HepG2 (cell line): ENCODE measurements at regions not wholly inside any gene's neighbourhood (a gene's known extent, or its start where the extent isn't known, plus 50 kb on each side); places are given as distances from the start of the nearest gene placed in this dataset.

Source experiments
- ARNT2 ChIP-seq: sonication (generic); formaldehyde crosslinking; IDR thresholded peaks from 2 replicates; pipeline ENCODE4 v1.8.0; 2022; ENCODE audit warnings: mild to moderate bottlenecking, low read depth, missing genetic modification reagents, moderate library complexity
- HIVEP1 ChIP-seq: sonication (generic); formaldehyde crosslinking; IDR thresholded peaks from 2 replicates; pipeline ENCODE4 v1.4.0; 2020; ENCODE audit warnings: mild to moderate bottlenecking, missing genetic modification reagents
- MAZ ChIP-seq, 2 experiments: sonication (generic) in 1 of 2; formaldehyde crosslinking in 1 of 2; IDR thresholded peaks; 2 replicates each; pipeline versions ENCODE4 v1.5.0 to v1.6.1; 2012 to 2020; ENCODE audit warnings: low read depth in 2 of 2, mild to moderate bottlenecking in 2 of 2, borderline replicate concordance in 1 of 2, improper control_type of control experiment in 1 of 2, low read length in 1 of 2, missing genetic modification reagents in 1 of 2, moderate library complexity in 1 of 2
- RBM22 ChIP-seq: fragments of 200-400 bp; formaldehyde crosslinking; optimal IDR thresholded peaks from 2 replicates; pipeline ENCODE3; 2017; ENCODE audit warnings: mild to moderate bottlenecking, low read length, moderate library complexity
- TF ChIP-seq, protein P1 (sequence below), 2 experiments: sonication (generic) in 1 of 2; formaldehyde crosslinking in 1 of 2; IDR thresholded peaks; 2 replicates each; pipeline versions ENCODE4 v1.5.1 to v1.6.1; 2011 to 2020; ENCODE audit warnings: borderline replicate concordance in 1 of 2, low read depth in 1 of 2, low read length in 1 of 2, mild to moderate bottlenecking in 1 of 2, missing genetic modification reagents in 1 of 2, moderate library complexity in 1 of 2
- TF ChIP-seq, protein P2 (sequence below): sonication (generic); formaldehyde crosslinking; IDR thresholded peaks from 2 replicates; pipeline ENCODE4 v1.4.0; 2020; ENCODE audit warnings: missing genetic modification reagents, borderline replicate concordance
- TF ChIP-seq, protein P3 (sequence below): sonication (generic); formaldehyde crosslinking; IDR thresholded peaks from 2 replicates; pipeline ENCODE4 v1.4.0; 2020; ENCODE audit warnings: missing genetic modification reagents, borderline replicate concordance
- TF ChIP-seq, protein P4 (sequence below): sonication (generic); formaldehyde crosslinking; IDR thresholded peaks from 2 replicates; pipeline ENCODE4 v1.5.0; 2020; ENCODE audit warnings: mild to moderate bottlenecking, missing genetic modification reagents, moderate library complexity
- TF ChIP-seq, protein P5 (sequence below): sonication (generic); formaldehyde crosslinking; IDR thresholded peaks from 2 replicates; pipeline ENCODE4 v1.5.0; 2020; ENCODE audit warnings: missing genetic modification reagents

DNA sequence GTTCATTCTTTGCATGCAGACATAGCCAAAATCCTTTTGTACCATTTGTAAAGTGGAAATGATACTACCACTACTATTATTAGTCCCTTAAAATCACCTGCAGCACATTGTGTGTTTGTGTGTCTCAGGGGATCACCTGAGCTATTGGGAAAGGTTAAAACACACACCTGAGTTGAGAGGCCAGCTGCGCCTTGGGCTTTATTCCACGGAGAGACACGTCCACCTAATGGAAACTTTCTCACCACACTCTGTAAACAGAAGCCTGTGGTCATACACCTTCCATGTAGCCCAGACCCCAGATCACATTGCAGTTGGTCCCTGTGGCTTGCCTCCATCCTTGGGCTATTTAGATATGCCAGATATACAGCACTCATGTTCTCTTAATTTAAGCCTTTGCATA, 81.8 kb upstream of the SH3BP4 start:
- TF ChIP-seq ARNT2 (CRISPR knock-in tag), result no peak
- TF ChIP-seq, protein P1, sequence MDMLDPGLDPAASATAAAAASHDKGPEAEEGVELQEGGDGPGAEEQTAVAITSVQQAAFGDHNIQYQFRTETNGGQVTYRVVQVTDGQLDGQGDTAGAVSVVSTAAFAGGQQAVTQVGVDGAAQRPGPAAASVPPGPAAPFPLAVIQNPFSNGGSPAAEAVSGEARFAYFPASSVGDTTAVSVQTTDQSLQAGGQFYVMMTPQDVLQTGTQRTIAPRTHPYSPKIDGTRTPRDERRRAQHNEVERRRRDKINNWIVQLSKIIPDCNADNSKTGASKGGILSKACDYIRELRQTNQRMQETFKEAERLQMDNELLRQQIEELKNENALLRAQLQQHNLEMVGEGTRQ (IDR thresholded peaks at IDR 0.05; ENCODE audit: low read depth, low read length), result no peak
- TF ChIP-seq, protein P1 (CRISPR knock-in tag; IDR thresholded peaks at IDR 0.05; ENCODE audit: borderline replicate concordance), result no peak
- TF ChIP-seq, protein P2, sequence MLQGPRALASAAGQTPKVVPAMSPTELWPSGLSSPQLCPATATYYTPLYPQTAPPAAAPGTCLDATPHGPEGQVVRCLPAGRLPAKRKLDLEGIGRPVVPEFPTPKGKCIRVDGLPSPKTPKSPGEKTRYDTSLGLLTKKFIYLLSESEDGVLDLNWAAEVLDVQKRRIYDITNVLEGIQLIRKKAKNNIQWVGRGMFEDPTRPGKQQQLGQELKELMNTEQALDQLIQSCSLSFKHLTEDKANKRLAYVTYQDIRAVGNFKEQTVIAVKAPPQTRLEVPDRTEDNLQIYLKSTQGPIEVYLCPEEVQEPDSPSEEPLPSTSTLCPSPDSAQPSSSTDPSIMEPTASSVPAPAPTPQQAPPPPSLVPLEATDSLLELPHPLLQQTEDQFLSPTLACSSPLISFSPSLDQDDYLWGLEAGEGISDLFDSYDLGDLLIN (CRISPR knock-in tag), result no peak
- TF ChIP-seq, protein P3, sequence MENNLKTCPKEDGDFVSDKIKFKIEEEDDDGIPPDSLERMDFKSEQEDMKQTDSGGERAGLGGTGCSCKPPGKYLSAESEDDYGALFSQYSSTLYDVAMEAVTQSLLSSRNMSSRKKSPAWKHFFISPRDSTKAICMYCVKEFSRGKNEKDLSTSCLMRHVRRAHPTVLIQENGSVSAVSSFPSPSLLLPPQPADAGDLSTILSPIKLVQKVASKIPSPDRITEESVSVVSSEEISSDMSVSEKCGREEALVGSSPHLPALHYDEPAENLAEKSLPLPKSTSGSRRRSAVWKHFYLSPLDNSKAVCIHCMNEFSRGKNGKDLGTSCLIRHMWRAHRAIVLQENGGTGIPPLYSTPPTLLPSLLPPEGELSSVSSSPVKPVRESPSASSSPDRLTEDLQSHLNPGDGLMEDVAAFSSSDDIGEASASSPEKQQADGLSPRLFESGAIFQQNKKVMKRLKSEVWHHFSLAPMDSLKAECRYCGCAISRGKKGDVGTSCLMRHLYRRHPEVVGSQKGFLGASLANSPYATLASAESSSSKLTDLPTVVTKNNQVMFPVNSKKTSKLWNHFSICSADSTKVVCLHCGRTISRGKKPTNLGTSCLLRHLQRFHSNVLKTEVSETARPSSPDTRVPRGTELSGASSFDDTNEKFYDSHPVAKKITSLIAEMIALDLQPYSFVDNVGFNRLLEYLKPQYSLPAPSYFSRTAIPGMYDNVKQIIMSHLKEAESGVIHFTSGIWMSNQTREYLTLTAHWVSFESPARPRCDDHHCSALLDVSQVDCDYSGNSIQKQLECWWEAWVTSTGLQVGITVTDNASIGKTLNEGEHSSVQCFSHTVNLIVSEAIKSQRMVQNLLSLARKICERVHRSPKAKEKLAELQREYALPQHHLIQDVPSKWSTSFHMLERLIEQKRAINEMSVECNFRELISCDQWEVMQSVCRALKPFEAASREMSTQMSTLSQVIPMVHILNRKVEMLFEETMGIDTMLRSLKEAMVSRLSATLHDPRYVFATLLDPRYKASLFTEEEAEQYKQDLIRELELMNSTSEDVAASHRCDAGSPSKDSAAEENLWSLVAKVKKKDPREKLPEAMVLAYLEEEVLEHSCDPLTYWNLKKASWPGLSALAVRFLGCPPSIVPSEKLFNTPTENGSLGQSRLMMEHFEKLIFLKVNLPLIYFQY (CRISPR knock-in tag), result no peak
- no peak for TF ChIP-seq MAZ (IDR thresholded peaks at IDR 0.05; ENCODE audit: borderline replicate concordance, low read depth, low read length)
- no peak for TF ChIP-seq MAZ (CRISPR knock-in tag; IDR thresholded peaks at IDR 0.05; ENCODE audit: low read depth)
- TF ChIP-seq, protein P4, sequence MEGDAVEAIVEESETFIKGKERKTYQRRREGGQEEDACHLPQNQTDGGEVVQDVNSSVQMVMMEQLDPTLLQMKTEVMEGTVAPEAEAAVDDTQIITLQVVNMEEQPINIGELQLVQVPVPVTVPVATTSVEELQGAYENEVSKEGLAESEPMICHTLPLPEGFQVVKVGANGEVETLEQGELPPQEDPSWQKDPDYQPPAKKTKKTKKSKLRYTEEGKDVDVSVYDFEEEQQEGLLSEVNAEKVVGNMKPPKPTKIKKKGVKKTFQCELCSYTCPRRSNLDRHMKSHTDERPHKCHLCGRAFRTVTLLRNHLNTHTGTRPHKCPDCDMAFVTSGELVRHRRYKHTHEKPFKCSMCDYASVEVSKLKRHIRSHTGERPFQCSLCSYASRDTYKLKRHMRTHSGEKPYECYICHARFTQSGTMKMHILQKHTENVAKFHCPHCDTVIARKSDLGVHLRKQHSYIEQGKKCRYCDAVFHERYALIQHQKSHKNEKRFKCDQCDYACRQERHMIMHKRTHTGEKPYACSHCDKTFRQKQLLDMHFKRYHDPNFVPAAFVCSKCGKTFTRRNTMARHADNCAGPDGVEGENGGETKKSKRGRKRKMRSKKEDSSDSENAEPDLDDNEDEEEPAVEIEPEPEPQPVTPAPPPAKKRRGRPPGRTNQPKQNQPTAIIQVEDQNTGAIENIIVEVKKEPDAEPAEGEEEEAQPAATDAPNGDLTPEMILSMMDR (CRISPR knock-in tag), result no peak
- TF ChIP-seq RBM22, result no peak
- no peak for TF ChIP-seq HIVEP1
- TF ChIP-seq, protein P5, sequence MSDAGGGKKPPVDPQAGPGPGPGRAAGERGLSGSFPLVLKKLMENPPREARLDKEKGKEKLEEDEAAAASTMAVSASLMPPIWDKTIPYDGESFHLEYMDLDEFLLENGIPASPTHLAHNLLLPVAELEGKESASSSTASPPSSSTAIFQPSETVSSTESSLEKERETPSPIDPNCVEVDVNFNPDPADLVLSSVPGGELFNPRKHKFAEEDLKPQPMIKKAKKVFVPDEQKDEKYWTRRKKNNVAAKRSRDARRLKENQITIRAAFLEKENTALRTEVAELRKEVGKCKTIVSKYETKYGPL (CRISPR knock-in tag), result no peak
